ENCODE measurements at regions not wholly inside any gene's neighbourhood (a gene's known extent, or its start where the extent isn't known, plus 50 kb on each side); places are given as distances from the start of the nearest gene placed in this dataset.

GRCh38 chr6:104356197-104356596 lies 503.5 kb downstream of the HACE1 start:
- TF ChIP-seq CTCF (IDR thresholded peaks at IDR 0.05; ENCODE audit: control extremely low read depth in 1 of 3, insufficient read depth in 1 of 3, low read depth in 1 of 3, low read length in 3 of 3) (no peak), YY1 (IDR thresholded peaks at IDR 0.05; ENCODE audit: low read depth, low read length) (no peak), TAF1 (IDR thresholded peaks at IDR 0.05; ENCODE audit: low read depth, low read length) (no peak), POLR2A (IDR thresholded peaks at IDR 0.05; ENCODE audit: control extremely low read depth in 1 of 2, low read depth in 2 of 2, low read length in 2 of 2) (no peak), HDAC6 (IDR thresholded peaks at IDR 0.05; ENCODE audit: low read depth, low read length) (no peak), USF2 (IDR thresholded peaks at IDR 0.05; ENCODE audit: low read length) (no peak), SIN3A (conservative IDR thresholded peaks at IDR 0.05 in 1 of 2, IDR thresholded peaks at IDR 0.05 in 1 of 2; ENCODE audit: low read depth in 1 of 2, low read length in 2 of 2) (no peak), POLR2AphosphoS5 (IDR thresholded peaks at IDR 0.05; ENCODE audit: low read depth, low read length) (no peak), NRF1 (IDR thresholded peaks at IDR 0.05; ENCODE audit: low read depth, low read length) (no peak)

Data from H1 (cell line).